SK-N-SH (cell line): ENCODE measurements at regions not wholly inside any gene's neighbourhood (a gene's known extent, or its start where the extent isn't known, plus 50 kb on each side); places are given as distances from the start of the nearest gene placed in this dataset.

Experiments used
- CTCF ChIA-PET: fragments of 300-600, 350-600 bp; formaldehyde crosslinking; extraction: SDS; loops from one replicate; lab custom pipeline; 2021; lab: Yijun Ruan, JAX
- POLR2A ChIA-PET: fragments of 350-600 bp; sonication (Branson Sonifier 250); formaldehyde crosslinking; extraction: SDS; loops from one replicate; lab custom pipeline; 2020; ENCODE audit warnings: antibody characterized with exemption, inconsistent platforms; lab: Yijun Ruan, JAX
- DNase-seq: peaks from one replicate; pipeline ENCODE4 v3.0.0; 2012
- H2AFZ ChIP-seq: fragments of 200-600 bp; sonication (generic); 2 replicates; pipeline ENCODE4 v1.8.1; 2016; ENCODE audit warnings: antibody characterized with exemption, mild to moderate bottlenecking, low read depth
- H3F3A ChIP-seq: fragments of 200-600 bp; sonication (generic); replicated peaks from 2 replicates; pipeline ENCODE3; 2016; ENCODE audit warnings: antibody characterized with exemption, mild to moderate bottlenecking; ENCODE audit not compliant: insufficient read depth
- H3K27ac ChIP-seq, 2 experiments: fragments of 200-500 bp in 1 of 2; fragments of 200-600 bp in 1 of 2; sonication (Bioruptor generic) in 1 of 2; sonication (generic), shearing (Covaris generic) in 1 of 2; 2 replicates each; pipeline versions ENCODE4 v1.5.1 to v1.6.1; 2014 to 2016; ENCODE audit warnings: low read depth in 2 of 2, inconsistent platforms in 1 of 2, low read length in 1 of 2, mild to moderate bottlenecking in 1 of 2, mixed read lengths in 1 of 2
- H3K27me3 ChIP-seq: fragments of 200-600 bp; sonication (generic), shearing (Covaris generic); 2 replicates; pipeline ENCODE4 v1.6.1; 2016; ENCODE audit warnings: mixed run types; ENCODE audit not compliant: insufficient read depth
- H3K36me3 ChIP-seq, 2 experiments: fragments of 200-500 bp in 1 of 2; fragments of 200-600 bp in 1 of 2; sonication (Bioruptor generic) in 1 of 2; sonication (generic) in 1 of 2; replicated peaks in 1 of 2; 2 replicates each; pipeline versions ENCODE3 to v1.5.1; 2014 to 2016; ENCODE audit warnings: low read length in 1 of 2, mild to moderate bottlenecking in 1 of 2; ENCODE audit not compliant: insufficient read depth in 2 of 2, control insufficient read depth in 1 of 2
- H3K4me1 ChIP-seq, 2 experiments: fragments of 200-500 bp in 1 of 2; fragments of 200-600 bp in 1 of 2; sonication (Bioruptor generic) in 1 of 2; sonication (generic), shearing (Covaris generic) in 1 of 2; 2 replicates each; pipeline versions ENCODE4 v1.5.1 to v1.6.1; 2014 to 2016; ENCODE audit warnings: low read depth in 1 of 2, low read length in 1 of 2, mixed run types in 1 of 2; ENCODE audit not compliant: insufficient read depth in 2 of 2, control insufficient read depth in 1 of 2
- H3K4me2 ChIP-seq: fragments of 200-600 bp; sonication (generic), shearing (Covaris generic); 2 replicates; pipeline ENCODE4 v1.6.1; 2017; ENCODE audit warnings: mixed run types
- H3K4me3 ChIP-seq, 2 experiments: fragments of 200-500 bp in 1 of 2; fragments of 200-600 bp in 1 of 2; sonication (Bioruptor generic) in 1 of 2; sonication (generic), shearing (Covaris generic) in 1 of 2; 2 replicates each; pipeline versions ENCODE4 v1.5.1 to v1.8.1; 2014 to 2016; ENCODE audit warnings: low read depth in 2 of 2, inconsistent platforms in 1 of 2, low read length in 1 of 2, mild to moderate bottlenecking in 1 of 2, mixed read lengths in 1 of 2, moderate library complexity in 1 of 2
- H3K79me2 ChIP-seq: fragments of 200-600 bp; sonication (generic); 2 replicates; pipeline ENCODE4 v1.8.1; 2017; ENCODE audit warnings: mild to moderate bottlenecking; ENCODE audit not compliant: insufficient read depth
- H3K9ac ChIP-seq: fragments of 200-600 bp; sonication (generic); 2 replicates; pipeline ENCODE4 v1.6.1; 2017; ENCODE audit warnings: mixed run types
- H3K9me2 ChIP-seq: fragments of 200-600 bp; sonication (generic); 2 replicates; pipeline ENCODE4 v1.6.1; 2017; ENCODE audit warnings: mixed run types
- H3K9me3 ChIP-seq: fragments of 200-600 bp; sonication (generic); 2 replicates; pipeline ENCODE4 v1.6.1; 2017; ENCODE audit warnings: mixed run types, mild to moderate bottlenecking, moderate library complexity
- H4K20me1 ChIP-seq: fragments of 200-600 bp; sonication (generic); 2 replicates; pipeline ENCODE4 v1.6.1; 2017; ENCODE audit warnings: mild to moderate bottlenecking, mixed run types; ENCODE audit not compliant: insufficient read depth
- CHD2 ChIP-seq: fragments of 150-350 bp; IDR thresholded peaks from 2 replicates; pipeline ENCODE4 v1.6.1; 2018; ENCODE audit warnings: low read length; ENCODE audit not compliant: partially characterized antibody
- FOSL2 ChIP-seq: IDR thresholded peaks from 2 replicates; pipeline ENCODE4 v1.4.0; 2012; ENCODE audit warnings: low read depth, mild to moderate bottlenecking, moderate library complexity, borderline replicate concordance
- GATA2 ChIP-seq: sonication (generic); formaldehyde crosslinking; IDR thresholded peaks from 2 replicates; pipeline ENCODE4 v1.5.0; 2020; ENCODE audit warnings: mild to moderate bottlenecking, missing genetic modification reagents
- JUND ChIP-seq: IDR thresholded peaks from 2 replicates; pipeline ENCODE4 v1.4.0; 2012
- MXI1 ChIP-seq: IDR thresholded peaks from 2 replicates; pipeline ENCODE4 v1.6.1; 2012; ENCODE audit warnings: mild to moderate bottlenecking, low read depth, low read length, improper control_type of control experiment
- POLR2AphosphoS5 ChIP-seq: IDR thresholded peaks from 2 replicates; pipeline ENCODE4 v1.6.1; 2012; ENCODE audit warnings: low read depth, low read length
- SMC3 ChIP-seq: IDR thresholded peaks from 2 replicates; pipeline ENCODE4 v1.6.1; 2012; ENCODE audit warnings: low read depth, low read length, improper control_type of control experiment
- USF1 ChIP-seq: IDR thresholded peaks from 2 replicates; pipeline ENCODE4 v1.4.0; 2012; ENCODE audit warnings: low read depth, borderline replicate concordance
- YY1 ChIP-seq: IDR thresholded peaks from 2 replicates; pipeline ENCODE4 v1.4.0; 2012; ENCODE audit warnings: low read depth, mild to moderate bottlenecking
- WGBS: methylation state at CpG from one replicate; pipeline ENCODE4 v1.1.6; 2017; ENCODE audit warnings: low lambda C conversion rate; 5-methylcytosine and 5-hydroxymethylcytosine counted together
- TF ChIP-seq, protein P1 (sequence below): IDR thresholded peaks from 2 replicates; pipeline ENCODE4 v1.6.1; 2012; ENCODE audit warnings: mild to moderate bottlenecking, low read depth, low read length, moderate library complexity
- TF ChIP-seq, protein P2 (sequence below): IDR thresholded peaks from 2 replicates; pipeline ENCODE4 v1.4.0; 2012; ENCODE audit warnings: low read depth

DNA sequence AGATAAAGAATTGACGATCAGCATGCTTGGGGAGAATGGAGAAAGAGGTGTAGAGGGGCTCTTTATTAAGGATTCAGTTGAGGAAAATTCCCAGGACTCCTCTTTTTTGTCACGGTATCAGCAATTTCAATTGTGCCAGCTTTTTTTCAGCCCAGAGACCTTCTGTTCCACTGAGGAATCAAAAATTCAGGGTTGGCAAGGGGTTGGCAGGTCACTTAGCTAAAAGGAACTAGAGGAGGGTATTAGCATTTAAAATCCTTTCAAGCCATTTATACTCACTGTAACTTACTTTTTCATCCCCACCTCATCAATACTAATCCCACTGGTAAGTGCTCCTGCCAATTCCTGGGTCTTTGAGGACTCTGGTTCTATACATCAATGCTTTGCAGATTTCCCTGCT, 757.5 kb upstream of the COBL start:
- H3K9ac ChIP-seq = no peak overlapping the region
- H3K9me2 ChIP-seq = 0 out of 2 replicates have a peak, but pooled peaks cover 4% of the 10 kb centered on the region
- no peak overlapping the region for H2AFZ ChIP-seq
- H4K20me1 ChIP-seq = no peaks in the 10 kb centered on the region
- WGBS = 22% methylated on average over 2 of the region's 2 CpGs
- POLR2A ChIA-PET = no interaction called here
- no peaks in the 10 kb centered on the region for H3K79me2 ChIP-seq
- no peak overlapping the region for H3K4me3 ChIP-seq
- no peaks in the 10 kb centered on the region for H3K36me3 ChIP-seq
- no peak overlapping the region for H3K27ac ChIP-seq
- no peaks in the 10 kb centered on the region for H3K4me1 ChIP-seq
- peaks cover 4% of the 10 kb centered on the region for H3K9me3 ChIP-seq
- H3K4me2 ChIP-seq = no peak overlapping the region
- TF ChIP-seq FOSL2 (no peak), SMC3 (no peak), GATA2 (CRISPR knock-in tag) (no peak), CHD2 (no peak), JUND (no peak)
- TF ChIP-seq, protein P1, sequence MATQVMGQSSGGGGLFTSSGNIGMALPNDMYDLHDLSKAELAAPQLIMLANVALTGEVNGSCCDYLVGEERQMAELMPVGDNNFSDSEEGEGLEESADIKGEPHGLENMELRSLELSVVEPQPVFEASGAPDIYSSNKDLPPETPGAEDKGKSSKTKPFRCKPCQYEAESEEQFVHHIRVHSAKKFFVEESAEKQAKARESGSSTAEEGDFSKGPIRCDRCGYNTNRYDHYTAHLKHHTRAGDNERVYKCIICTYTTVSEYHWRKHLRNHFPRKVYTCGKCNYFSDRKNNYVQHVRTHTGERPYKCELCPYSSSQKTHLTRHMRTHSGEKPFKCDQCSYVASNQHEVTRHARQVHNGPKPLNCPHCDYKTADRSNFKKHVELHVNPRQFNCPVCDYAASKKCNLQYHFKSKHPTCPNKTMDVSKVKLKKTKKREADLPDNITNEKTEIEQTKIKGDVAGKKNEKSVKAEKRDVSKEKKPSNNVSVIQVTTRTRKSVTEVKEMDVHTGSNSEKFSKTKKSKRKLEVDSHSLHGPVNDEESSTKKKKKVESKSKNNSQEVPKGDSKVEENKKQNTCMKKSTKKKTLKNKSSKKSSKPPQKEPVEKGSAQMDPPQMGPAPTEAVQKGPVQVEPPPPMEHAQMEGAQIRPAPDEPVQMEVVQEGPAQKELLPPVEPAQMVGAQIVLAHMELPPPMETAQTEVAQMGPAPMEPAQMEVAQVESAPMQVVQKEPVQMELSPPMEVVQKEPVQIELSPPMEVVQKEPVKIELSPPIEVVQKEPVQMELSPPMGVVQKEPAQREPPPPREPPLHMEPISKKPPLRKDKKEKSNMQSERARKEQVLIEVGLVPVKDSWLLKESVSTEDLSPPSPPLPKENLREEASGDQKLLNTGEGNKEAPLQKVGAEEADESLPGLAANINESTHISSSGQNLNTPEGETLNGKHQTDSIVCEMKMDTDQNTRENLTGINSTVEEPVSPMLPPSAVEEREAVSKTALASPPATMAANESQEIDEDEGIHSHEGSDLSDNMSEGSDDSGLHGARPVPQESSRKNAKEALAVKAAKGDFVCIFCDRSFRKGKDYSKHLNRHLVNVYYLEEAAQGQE = no peak
- no peak for DNase-seq
- no peaks in the 10 kb centered on the region for H3K27me3 ChIP-seq
- H3F3A ChIP-seq = no peaks in the 10 kb centered on the region
- CTCF ChIA-PET = no interaction called here

- WGBS = 41% methylated on average over 1 of the region's 1 CpG
- Histone ChIP-seq H3K9me3 (no peaks in the 10 kb centered on the region; the same call in none of the 2 replicates), H4K20me1 (no peaks in the 10 kb centered on the region), H3K9me2 (0 out of 2 replicates have a peak, but pooled peaks cover 4% of the 10 kb centered on the region), H3K4me3 (no peak overlapping the region), H3F3A (no peaks in the 10 kb centered on the region), H3K9ac (no peak overlapping the region), H3K79me2 (no peaks in the 10 kb centered on the region), H3K4me2 (no peak overlapping the region), H2AFZ (no peak overlapping the region), H3K4me1 (no peaks in the 10 kb centered on the region; a peak in 1 of 4 replicates), H3K27me3 (no peaks in the 10 kb centered on the region), H3K36me3 (no peaks in the 10 kb centered on the region), H3K27ac (no peak overlapping the region)
- POLR2A ChIA-PET = no interaction called here
- CTCF ChIA-PET = no interaction called here
- no peak for DNase-seq
- TF ChIP-seq USF1 = no peak
- no peak for TF ChIP-seq YY1
- TF ChIP-seq MXI1 = no peak
- TF ChIP-seq POLR2AphosphoS5 = no peak
- TF ChIP-seq, protein P2, sequence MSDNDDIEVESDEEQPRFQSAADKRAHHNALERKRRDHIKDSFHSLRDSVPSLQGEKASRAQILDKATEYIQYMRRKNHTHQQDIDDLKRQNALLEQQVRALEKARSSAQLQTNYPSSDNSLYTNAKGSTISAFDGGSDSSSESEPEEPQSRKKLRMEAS = no peak
These were observed 755.1 kb upstream of the COBL start for GRCh38 chr7:52071744-52072143.
